Gastrocnemius medialis (tissue), 4 donors: ENCODE measurements at regions not wholly inside any gene's neighbourhood (a gene's known extent, or its start where the extent isn't known, plus 50 kb on each side); places are given as distances from the start of the nearest gene placed in this dataset.

ENCODE experiments used
- ATAC-seq, 2 donors: fragments of 150-250 bp; one replicate each; pipeline ENCODE4 v1.9.1; 2016
- DNase-seq, 2 donors: peaks; one replicate each; pipeline ENCODE4 v3.0.0-alpha.2; 2019
- H3K27ac ChIP-seq, 4 donors: fragments of 200-600 bp; sonication (generic); 1 replicate in 1 of 4; 2 replicates in 3 of 4; pipeline ENCODE4 v1.5.1; 2016 to 2018; ENCODE audit warnings: mild to moderate bottlenecking in 2 of 4, moderate library complexity in 1 of 4
- H3K27me3 ChIP-seq, 3 donors: fragments of 200-600 bp; sonication (generic) in 2 of 3; 1 replicate in 1 of 3; 2 replicates in 2 of 3; pipeline versions ENCODE4 v1.5.1 to v1.6.0; 2016 to 2019; ENCODE audit warnings: mild to moderate bottlenecking in 1 of 3, moderate library complexity in 1 of 3
- H3K36me3 ChIP-seq, 2 donors: fragments of 200-600 bp; sonication (generic) in 1 of 2; one replicate each; pipeline ENCODE4 v1.5.1; 2017 to 2018
- H3K4me1 ChIP-seq, 2 donors: fragments of 200-600 bp; sonication (generic) in 1 of 2; one replicate each; pipeline ENCODE4 v1.5.1; 2016 to 2017; ENCODE audit warnings: mild to moderate bottlenecking in 2 of 2
- H3K4me3 ChIP-seq, 4 donors: fragments of 200-600 bp; sonication (generic) in 3 of 4; 1 replicate in 1 of 4; 2 replicates in 3 of 4; pipeline ENCODE4 v1.5.1; 2016 to 2019; ENCODE audit warnings: mild to moderate bottlenecking in 2 of 4
- H3K9me3 ChIP-seq, 3 donors: fragments of 200-600 bp; sonication (generic) in 2 of 3; 1 replicate in 1 of 3; 2 replicates in 2 of 3; pipeline ENCODE4 v1.5.1; 2016 to 2019
- CTCF ChIP-seq, 5 experiments: fragments of 450-650 bp in 3 of 5; fragments of 200-600 bp in 2 of 5; sonication (generic) in 2 of 5; IDR thresholded peaks in 4 of 5; conservative IDR thresholded peaks in 1 of 5; 1 replicate in 4 of 5; 2 replicates in 1 of 5; pipeline ENCODE4 v1.5.1; 2016 to 2019; ENCODE audit warnings: antibody characterized with exemption in 5 of 5, mild to moderate bottlenecking in 3 of 5, moderate library complexity in 3 of 5
- POLR2A ChIP-seq, 2 donors: fragments of 450-650 bp; IDR thresholded peaks; one replicate each; pipeline ENCODE4 v1.6.1; 2017; ENCODE audit warnings: antibody characterized with exemption in 2 of 2, mild to moderate bottlenecking in 2 of 2, moderate library complexity in 2 of 2
- in situ Hi-C, 4 donors: fragments of 200-750 bp; cut with MboI; loops; one replicate each; pipeline versions ENCODE4 v1.15.0 to v1.8.0; 2017; ENCODE audit warnings: low sequenced_read_pairs in 4 of 4
- intact Hi-C: fragments of 100-400 bp; cut with DNase I; formaldehyde crosslinking; loops from one replicate; pipeline ENCODE4 v1.15.1; 2023; ENCODE audit warnings: low total_unique reads

- Histone ChIP-seq H3K9me3 (no peaks in the 10 kb centered on the region), H3K27me3 (no peaks in the 10 kb centered on the region), H3K36me3 (no peaks in the 10 kb centered on the region), H3K4me1 (no peaks in the 10 kb centered on the region), H3K4me3 (no peak overlapping the region), H3K27ac (no peak overlapping the region)
- TF ChIP-seq CTCF (IDR thresholded peaks at IDR 0.05 in 4 of 5, conservative IDR thresholded peaks at IDR 0.05 in 1 of 5) (no peak), POLR2A (IDR thresholded peaks at IDR 0.05) (no peak)
- intact Hi-C loops (no loop called here), in situ Hi-C loops (no loop called here)
- ATAC-seq (no peak), DNase-seq (no peak)
Measured at GRCh38 chr1:208683141-208683540, 439.0 kb upstream of the PLXNA2 start.

GRCh38 chr1:208684192-208684591 is 440.0 kb upstream of the PLXNA2 start:
- H3K9me3 ChIP-seq = no peaks in the 10 kb centered on the region
- H3K27ac ChIP-seq = no peak overlapping the region
- H3K4me3 ChIP-seq = no peak overlapping the region
- intact Hi-C loops = no loop called here
- in situ Hi-C loops = no loop called here
- H3K36me3 ChIP-seq = no peaks in the 10 kb centered on the region
- DNase-seq = no peak
- TF ChIP-seq POLR2A (IDR thresholded peaks at IDR 0.05) = no peak
- no peak for TF ChIP-seq CTCF (IDR thresholded peaks at IDR 0.05 in 4 of 5, conservative IDR thresholded peaks at IDR 0.05 in 1 of 5)
- no peaks in the 10 kb centered on the region for H3K27me3 ChIP-seq
- no peaks in the 10 kb centered on the region for H3K4me1 ChIP-seq
- no peak for ATAC-seq

GRCh38 chr1:208686592-208686991 is 442.4 kb upstream of the PLXNA2 start:
- no peak for DNase-seq
- H3K27me3 ChIP-seq = no peaks in the 10 kb centered on the region

GRCh38 chr1:208688656-208689315 is 444.6 kb upstream of the PLXNA2 start:
- intact Hi-C loops = no loop called here
- no peak for DNase-seq
- H3K27me3 ChIP-seq = no peaks in the 10 kb centered on the region
- H3K9me3 ChIP-seq = no peaks in the 10 kb centered on the region
- H3K4me3 ChIP-seq = no peak overlapping the region
- in situ Hi-C loops = no loop called here
- TF ChIP-seq POLR2A (IDR thresholded peaks at IDR 0.05) (no peak), CTCF (IDR thresholded peaks at IDR 0.05 in 4 of 5, conservative IDR thresholded peaks at IDR 0.05 in 1 of 5) (no peak)
- H3K27ac ChIP-seq = no peak overlapping the region
- no peak for ATAC-seq
- H3K4me1 ChIP-seq = no peaks in the 10 kb centered on the region
- H3K36me3 ChIP-seq = no peaks in the 10 kb centered on the region

More at GRCh38 chr1:208686592-208686991, 442.4 kb upstream of the PLXNA2 start:
- Histone ChIP-seq H3K36me3 (no peaks in the 10 kb centered on the region), H3K27ac (no peak overlapping the region), H3K9me3 (no peaks in the 10 kb centered on the region), H3K4me1 (no peaks in the 10 kb centered on the region), H3K4me3 (no peak overlapping the region)
- no peak for ATAC-seq
- intact Hi-C loops (no loop called here), in situ Hi-C loops (no loop called here)
- no peak for TF ChIP-seq POLR2A (IDR thresholded peaks at IDR 0.05)
- no peak for TF ChIP-seq CTCF (IDR thresholded peaks at IDR 0.05 in 4 of 5, conservative IDR thresholded peaks at IDR 0.05 in 1 of 5)

- in situ Hi-C loops = no loop called here
- DNase-seq = no peak
- ATAC-seq = no peak
- H3K4me3 ChIP-seq = no peak overlapping the region
- no peaks in the 10 kb centered on the region for H3K4me1 ChIP-seq
- no peak for TF ChIP-seq POLR2A (IDR thresholded peaks at IDR 0.05)
- TF ChIP-seq CTCF (IDR thresholded peaks at IDR 0.05 in 4 of 5, conservative IDR thresholded peaks at IDR 0.05 in 1 of 5) = no peak
- H3K27ac ChIP-seq = no peak overlapping the region
- no peaks in the 10 kb centered on the region for H3K9me3 ChIP-seq
- intact Hi-C loops = no loop called here
- H3K36me3 ChIP-seq = no peaks in the 10 kb centered on the region
- no peaks in the 10 kb centered on the region for H3K27me3 ChIP-seq
Measured at GRCh38 chr1:208691012-208691411, 446.8 kb upstream of the PLXNA2 start.
